ENCODE measurements at regions not wholly inside any gene's neighbourhood (a gene's known extent, or its start where the extent isn't known, plus 50 kb on each side); places are given as distances from the start of the nearest gene placed in this dataset.

DNA sequence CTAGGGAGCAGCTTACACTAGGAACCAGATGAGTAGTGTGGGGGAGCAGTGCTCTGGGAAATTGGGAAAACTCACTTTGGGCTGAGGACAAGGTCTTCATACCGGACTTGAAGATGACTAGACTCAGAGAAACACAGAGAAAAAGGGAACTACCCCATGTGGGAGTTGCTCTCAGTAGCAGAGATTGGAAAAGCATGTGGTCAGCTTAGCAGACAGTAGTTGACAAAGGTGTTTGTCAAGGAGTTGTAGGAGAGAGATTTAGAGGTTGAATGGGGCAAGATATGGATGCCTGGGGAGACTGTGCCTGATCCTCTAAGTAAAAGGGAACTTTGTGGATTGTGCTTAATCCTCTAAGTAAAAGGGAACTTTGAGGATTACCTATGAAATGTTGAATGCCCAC, 194.5 kb upstream of the COX10 start:
- no peak for TF ChIP-seq CTCF (IDR thresholded peaks at IDR 0.05)
- no peak for TF ChIP-seq POLR2A (IDR thresholded peaks at IDR 0.05)

All from thyroid gland (tissue), 4 donors.